Thyroid gland (tissue), 4 donors: ENCODE measurements at regions not wholly inside any gene's neighbourhood (a gene's known extent, or its start where the extent isn't known, plus 50 kb on each side); places are given as distances from the start of the nearest gene placed in this dataset.

Experiments used
- CTCF ChIP-seq, 6 experiments: fragments of 200-600 bp in 3 of 6; fragments of 450-650 bp in 3 of 6; sonication (generic) in 3 of 6; IDR thresholded peaks; one replicate each; pipeline ENCODE4 v1.5.1; 2016 to 2019; ENCODE audit warnings: antibody characterized with exemption in 6 of 6, mild to moderate bottlenecking in 2 of 6, inconsistent platforms in 1 of 6, moderate library complexity in 1 of 6
- POLR2A ChIP-seq, 2 donors: fragments of 450-650 bp; IDR thresholded peaks; one replicate each; pipeline ENCODE4 v1.6.1; 2017; ENCODE audit warnings: antibody characterized with exemption in 2 of 2, mild to moderate bottlenecking in 2 of 2, moderate library complexity in 1 of 2

GRCh38 chr2:37456479-37456878 is 112.0 kb downstream of the QPCT start:
- TF ChIP-seq POLR2A (IDR thresholded peaks at IDR 0.05) (no peak), CTCF (IDR thresholded peaks at IDR 0.05) (no peak)
